ENCODE measurements at regions not wholly inside any gene's neighbourhood (a gene's known extent, or its start where the extent isn't known, plus 50 kb on each side); places are given as distances from the start of the nearest gene placed in this dataset.

GRCh38 chr3:102090721-102091045, 241.4 kb downstream of the NFKBIZ start:
- POLR2A ChIA-PET: interaction anchor here (0.6 kb wide), 1 partner anchor 190 kb away, joined by 5 read pairs; no protein-coding TSS in a partner anchor
- DNase-seq (ENCODE audit: low read depth): no peak
- CTCF ChIA-PET: interaction anchor here (0.9 to 2.3 kb wide), 6 partner anchors 12 to 281 kb away, joined by 3 to 6 read pairs (median 4); no protein-coding TSS in a partner anchor
- Histone ChIP-seq H3K36me3 (ENCODE audit: control insufficient read depth, insufficient read depth, low read length) (no peaks in the 10 kb centered on the region), H3K4me3 (ENCODE audit: low read depth, low read length) (no peak overlapping the region), H3K27me3 (ENCODE audit: control insufficient read depth, insufficient read depth, low read length) (no peaks in the 10 kb centered on the region)
- TF ChIP-seq, protein P1, sequence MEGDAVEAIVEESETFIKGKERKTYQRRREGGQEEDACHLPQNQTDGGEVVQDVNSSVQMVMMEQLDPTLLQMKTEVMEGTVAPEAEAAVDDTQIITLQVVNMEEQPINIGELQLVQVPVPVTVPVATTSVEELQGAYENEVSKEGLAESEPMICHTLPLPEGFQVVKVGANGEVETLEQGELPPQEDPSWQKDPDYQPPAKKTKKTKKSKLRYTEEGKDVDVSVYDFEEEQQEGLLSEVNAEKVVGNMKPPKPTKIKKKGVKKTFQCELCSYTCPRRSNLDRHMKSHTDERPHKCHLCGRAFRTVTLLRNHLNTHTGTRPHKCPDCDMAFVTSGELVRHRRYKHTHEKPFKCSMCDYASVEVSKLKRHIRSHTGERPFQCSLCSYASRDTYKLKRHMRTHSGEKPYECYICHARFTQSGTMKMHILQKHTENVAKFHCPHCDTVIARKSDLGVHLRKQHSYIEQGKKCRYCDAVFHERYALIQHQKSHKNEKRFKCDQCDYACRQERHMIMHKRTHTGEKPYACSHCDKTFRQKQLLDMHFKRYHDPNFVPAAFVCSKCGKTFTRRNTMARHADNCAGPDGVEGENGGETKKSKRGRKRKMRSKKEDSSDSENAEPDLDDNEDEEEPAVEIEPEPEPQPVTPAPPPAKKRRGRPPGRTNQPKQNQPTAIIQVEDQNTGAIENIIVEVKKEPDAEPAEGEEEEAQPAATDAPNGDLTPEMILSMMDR (IDR thresholded peaks at IDR 0.05; ENCODE audit: insufficient read depth, low read depth, low read length): no peak

DNA sequence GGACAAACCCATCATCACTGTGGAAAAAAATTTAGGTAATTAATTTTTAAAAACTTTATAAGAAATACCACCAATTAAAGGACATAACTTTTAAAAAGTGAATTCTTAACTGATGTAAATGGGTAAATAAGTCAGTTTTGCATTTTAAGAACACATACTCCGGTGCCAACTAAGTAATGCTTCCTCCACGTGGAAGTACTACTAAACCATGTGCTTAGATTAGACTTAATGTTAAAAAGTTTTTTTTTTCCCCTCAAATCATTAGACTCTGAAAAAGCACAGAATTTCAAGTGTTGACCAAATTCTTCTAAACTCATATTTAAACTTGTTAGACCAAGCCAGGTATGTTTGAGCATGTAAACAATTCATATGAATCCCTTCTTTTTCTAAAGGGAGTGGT, 242.0 kb downstream of the NFKBIZ start:
- no peaks in the 10 kb centered on the region for H3K36me3 ChIP-seq (ENCODE audit: control insufficient read depth, insufficient read depth, low read length)
- H3K27me3 ChIP-seq (ENCODE audit: control insufficient read depth, insufficient read depth, low read length): no peaks in the 10 kb centered on the region
- ChIA-PET POLR2A (no interaction called here), CTCF (interaction anchor here (0.9 to 1.5 kb wide), 3 partner anchors 12 to 282 kb away, joined by 3 to 6 read pairs (median 3); no protein-coding TSS in a partner anchor)
- TF ChIP-seq, protein P1 (IDR thresholded peaks at IDR 0.05; ENCODE audit: insufficient read depth, low read depth, low read length): no peak
- no peak overlapping the region for H3K4me3 ChIP-seq (ENCODE audit: low read depth, low read length)
- DNase-seq (ENCODE audit: low read depth): no peak

- Histone ChIP-seq H3K4me3 (ENCODE audit: low read depth, low read length) (no peak overlapping the region), H3K27me3 (ENCODE audit: control insufficient read depth, insufficient read depth, low read length) (no peaks in the 10 kb centered on the region), H3K36me3 (ENCODE audit: control insufficient read depth, insufficient read depth, low read length) (no peaks in the 10 kb centered on the region)
- CTCF ChIA-PET: interaction anchor here (1.5 kb wide), 1 partner anchor 133 kb away, joined by 6 read pairs; no protein-coding TSS in a partner anchor
- POLR2A ChIA-PET: no interaction called here
- TF ChIP-seq, protein P1 (IDR thresholded peaks at IDR 0.05; ENCODE audit: insufficient read depth, low read depth, low read length): no peak
- DNase-seq (ENCODE audit: low read depth): no peak
These were observed 243.5 kb downstream of the NFKBIZ start for GRCh38 chr3:102092617-102093466.

DNA sequence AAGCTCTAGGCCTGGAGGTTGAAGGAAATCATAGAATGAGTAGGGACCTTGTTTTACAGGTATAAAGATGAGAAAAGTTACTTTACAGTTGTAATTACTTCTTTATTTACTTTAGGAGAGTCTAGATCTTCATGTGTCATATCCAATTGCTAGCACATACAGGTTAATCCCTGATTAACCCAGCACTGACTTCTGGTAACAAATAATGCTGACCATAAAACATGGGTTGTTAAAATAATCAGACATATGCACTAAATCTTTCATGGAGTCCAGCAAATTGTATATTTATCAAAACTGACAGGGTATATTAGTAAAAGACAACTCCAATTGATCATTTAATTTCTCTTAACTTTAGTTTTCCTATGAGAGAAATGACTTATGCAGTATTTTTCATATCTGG, 245.2 kb downstream of the NFKBIZ start:
- Histone ChIP-seq H3K27me3 (ENCODE audit: control insufficient read depth, insufficient read depth, low read length) (no peaks in the 10 kb centered on the region), H3K4me3 (ENCODE audit: low read depth, low read length) (no peak overlapping the region), H3K36me3 (ENCODE audit: control insufficient read depth, insufficient read depth, low read length) (no peaks in the 10 kb centered on the region)
- TF ChIP-seq, protein P1 (IDR thresholded peaks at IDR 0.05; ENCODE audit: insufficient read depth, low read depth, low read length): no peak
- ChIA-PET CTCF (interaction anchor here (0.6 kb wide), 1 partner anchor 69 kb away, joined by 3 read pairs; no protein-coding TSS in a partner anchor), POLR2A (no interaction called here)
- DNase-seq (ENCODE audit: low read depth): no peak

- Histone ChIP-seq H3K4me3 (ENCODE audit: low read depth, low read length) (no peak overlapping the region), H3K27me3 (ENCODE audit: control insufficient read depth, insufficient read depth, low read length) (no peaks in the 10 kb centered on the region), H3K36me3 (ENCODE audit: control insufficient read depth, insufficient read depth, low read length) (no peaks in the 10 kb centered on the region)
- CTCF ChIA-PET: interaction anchor here (1.2 kb wide), 1 partner anchor 10 kb away, joined by 3 read pairs; no protein-coding TSS in a partner anchor
- TF ChIP-seq, protein P1 (IDR thresholded peaks at IDR 0.05; ENCODE audit: insufficient read depth, low read depth, low read length): no peak
- POLR2A ChIA-PET: no interaction called here
- no peak for DNase-seq (ENCODE audit: low read depth)
These were observed 246.1 kb downstream of the NFKBIZ start for GRCh38 chr3:102095383-102095782.

Data from BJ (cell line).